ENCODE measurements at regions not wholly inside any gene's neighbourhood (a gene's known extent, or its start where the extent isn't known, plus 50 kb on each side); places are given as distances from the start of the nearest gene placed in this dataset.

DNA sequence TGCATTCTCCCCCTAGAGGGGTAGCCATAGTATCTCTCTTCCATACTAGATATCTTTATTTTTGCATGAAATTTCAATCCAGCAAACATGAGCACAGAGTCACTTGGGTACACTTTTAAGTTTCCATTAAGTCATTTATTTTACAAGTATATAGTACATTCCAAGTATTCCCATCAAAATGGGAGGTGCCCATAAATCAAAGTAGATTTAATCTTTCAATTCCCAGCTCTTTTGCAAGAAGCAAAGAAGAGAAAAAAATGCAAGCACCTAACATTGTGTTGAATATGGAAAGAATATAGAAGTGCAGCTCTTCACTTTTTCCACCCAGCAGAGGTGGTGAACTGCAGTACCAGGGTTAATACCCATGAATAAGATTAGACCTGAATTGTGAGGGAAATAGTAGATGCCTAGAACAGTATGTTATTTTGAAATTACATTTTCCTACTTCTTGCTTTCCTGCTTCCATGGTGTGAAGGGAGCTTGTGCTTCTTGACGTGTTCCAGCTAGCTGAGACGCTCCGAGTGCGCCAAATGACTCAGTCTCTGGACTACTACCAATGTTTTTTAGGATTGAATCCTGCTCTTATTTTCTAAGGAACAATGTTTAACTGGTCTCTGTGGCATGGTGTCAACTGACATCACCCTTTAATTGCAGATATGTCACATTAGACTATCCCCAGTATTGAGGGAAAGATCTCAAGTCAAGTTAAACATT, 151.1 kb upstream of the MAF start:
- no peak for ATAC-seq
- Mint-ChIP-seq H3K4me3 (no peak overlapping the region), H3K27me3 (ENCODE audit: low read depth in 2 of 2) (peaks cover 22 to 44% of the 10 kb centered on the region in 2 donors), H3K9me3 (peaks cover 0 to 4% of the 10 kb centered on the region in 2 donors), H3K27ac (no peak overlapping the region), H3K36me3 (no peaks in the 10 kb centered on the region), H3K4me1 (peaks cover 0 to 10% of the 10 kb centered on the region in 2 donors)
- no peak for DNase-seq
- Histone ChIP-seq H3K27me3 (ENCODE audit: control insufficient read depth, insufficient read depth, low read length) (no peaks in the 10 kb centered on the region), H3K36me3 (ENCODE audit: control insufficient read depth, insufficient read depth, low read length) (no peaks in the 10 kb centered on the region), H3K4me3 (ENCODE audit: low read length) (no peak overlapping the region), H3K27ac (ENCODE audit: low read length) (no peak overlapping the region), H3K4me1 (ENCODE audit: control insufficient read depth, insufficient read depth, low read length) (no peaks in the 10 kb centered on the region), H3K9me3 (ENCODE audit: control insufficient read depth, insufficient read depth, low read length) (no peaks in the 10 kb centered on the region)
- intact Hi-C loops (cut with micrococcal nuclease): no loop called here
- TF ChIP-seq CTCF (IDR thresholded peaks at IDR 0.05): no peak
- WGBS (ENCODE audit: insufficient coverage): 93% methylated on average over 4 of the region's 4 CpGs

DNA sequence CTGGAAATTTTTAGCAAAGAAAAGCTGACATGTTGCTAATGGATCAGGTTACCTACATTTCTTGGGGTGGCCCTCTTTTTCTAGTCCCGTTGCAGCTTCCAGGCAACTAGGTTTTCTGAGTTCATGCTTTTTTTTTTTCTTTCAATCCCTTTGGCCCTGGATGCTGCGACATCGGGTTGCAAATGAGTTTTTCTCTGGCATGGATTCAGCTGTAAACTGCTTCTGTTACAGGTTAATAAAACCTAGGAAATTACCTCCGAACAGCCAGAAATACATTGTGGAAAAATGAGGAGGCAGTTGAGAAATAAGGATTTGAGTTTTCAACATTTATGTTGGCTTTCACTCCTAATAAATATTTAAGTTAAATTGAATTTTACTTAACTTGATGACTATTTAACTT, 149.8 kb upstream of the MAF start:
- ATAC-seq (no peak), DNase-seq (no peak)
- Mint-ChIP-seq H3K9me3 (peaks cover 0 to 4% of the 10 kb centered on the region in 2 donors), H3K27me3 (ENCODE audit: low read depth in 2 of 2) (peaks cover 22 to 43% of the 10 kb centered on the region in 2 donors), H3K4me1 (peaks cover 0 to 9% of the 10 kb centered on the region in 2 donors), H3K36me3 (no peaks in the 10 kb centered on the region), H3K4me3 (no peak overlapping the region), H3K27ac (no peak overlapping the region)
- 91% methylated on average over 4 of the region's 4 CpGs for WGBS (ENCODE audit: insufficient coverage)
- no peak for TF ChIP-seq CTCF (IDR thresholded peaks at IDR 0.05)
- Histone ChIP-seq H3K27me3 (ENCODE audit: control insufficient read depth, insufficient read depth, low read length) (no peaks in the 10 kb centered on the region), H3K9me3 (ENCODE audit: control insufficient read depth, insufficient read depth, low read length) (no peaks in the 10 kb centered on the region), H3K27ac (ENCODE audit: low read length) (no peak overlapping the region), H3K4me3 (ENCODE audit: low read length) (no peak overlapping the region), H3K4me1 (ENCODE audit: control insufficient read depth, insufficient read depth, low read length) (no peaks in the 10 kb centered on the region), H3K36me3 (ENCODE audit: control insufficient read depth, insufficient read depth, low read length) (no peaks in the 10 kb centered on the region)
- intact Hi-C loops (cut with micrococcal nuclease): no loop called here

DNA sequence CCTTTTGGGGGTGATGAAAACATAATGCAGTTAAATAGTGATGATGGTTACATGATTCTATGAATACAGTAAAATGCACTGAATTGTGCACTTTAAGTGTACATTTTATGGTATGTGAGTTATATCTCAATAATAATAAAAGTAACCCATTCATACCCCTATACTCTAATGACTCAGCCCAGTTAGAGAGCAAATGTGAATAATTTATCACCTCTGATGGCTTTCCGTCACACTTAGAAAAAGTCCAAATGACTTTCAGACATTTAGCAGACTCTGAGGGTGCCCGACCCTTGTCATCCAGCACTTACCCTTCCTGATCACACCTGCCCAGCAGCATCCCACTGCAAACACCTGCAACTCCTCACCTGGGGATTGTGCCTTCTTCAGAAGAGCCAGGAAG, 148.1 kb upstream of the MAF start:
- Mint-ChIP-seq H3K27ac (no peak overlapping the region), H3K9me3 (peaks cover 0 to 4% of the 10 kb centered on the region in 2 donors), H3K4me1 (no peaks in the 10 kb centered on the region), H3K4me3 (no peak overlapping the region), H3K36me3 (no peaks in the 10 kb centered on the region), H3K27me3 (ENCODE audit: low read depth in 2 of 2) (peaks cover 18 to 29% of the 10 kb centered on the region in 2 donors)
- intact Hi-C loops (cut with micrococcal nuclease): no loop called here
- H3K9me3 ChIP-seq (ENCODE audit: control insufficient read depth, insufficient read depth, low read length): no peaks in the 10 kb centered on the region
- no peak for ATAC-seq
- no peaks in the 10 kb centered on the region for H3K4me1 ChIP-seq (ENCODE audit: control insufficient read depth, insufficient read depth, low read length)
- TF ChIP-seq CTCF (IDR thresholded peaks at IDR 0.05): no peak
- 82% methylated on average over 2 of the region's 2 CpGs for WGBS (ENCODE audit: insufficient coverage)
- H3K4me3 ChIP-seq (ENCODE audit: low read length): no peak overlapping the region
- H3K27me3 ChIP-seq (ENCODE audit: control insufficient read depth, insufficient read depth, low read length): no peaks in the 10 kb centered on the region
- no peak for DNase-seq
- H3K27ac ChIP-seq (ENCODE audit: low read length): no peak overlapping the region
- H3K36me3 ChIP-seq (ENCODE audit: control insufficient read depth, insufficient read depth, low read length): no peaks in the 10 kb centered on the region

DNA sequence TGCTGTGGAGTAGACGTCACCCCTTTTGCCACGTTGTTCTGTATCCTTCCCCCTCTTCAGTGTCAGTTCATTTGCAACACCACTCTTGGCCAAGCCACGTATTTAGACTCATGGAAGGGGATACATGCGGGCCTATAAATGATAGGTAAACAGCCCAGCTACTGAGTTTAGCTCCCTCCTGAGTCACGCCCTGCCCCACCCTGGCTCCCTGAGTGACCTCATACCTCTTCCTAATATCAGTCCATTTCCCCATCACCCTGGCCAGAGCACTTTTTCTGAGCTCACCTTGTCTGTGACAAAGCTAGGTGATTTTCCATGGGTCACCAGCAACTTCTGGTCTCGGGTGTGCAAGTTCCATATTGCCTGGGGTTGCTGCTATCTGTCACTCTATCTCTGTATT, 147.2 kb upstream of the MAF start:
- no peaks in the 10 kb centered on the region for H3K36me3 Mint-ChIP-seq
- Histone ChIP-seq H3K27ac (ENCODE audit: low read length) (no peak overlapping the region), H3K27me3 (ENCODE audit: control insufficient read depth, insufficient read depth, low read length) (no peaks in the 10 kb centered on the region), H3K36me3 (ENCODE audit: control insufficient read depth, insufficient read depth, low read length) (no peaks in the 10 kb centered on the region), H3K9me3 (ENCODE audit: control insufficient read depth, insufficient read depth, low read length) (no peaks in the 10 kb centered on the region), H3K4me1 (ENCODE audit: control insufficient read depth, insufficient read depth, low read length) (no peaks in the 10 kb centered on the region), H3K4me3 (ENCODE audit: low read length) (no peak overlapping the region)
- H3K4me3 Mint-ChIP-seq: no peak overlapping the region
- H3K27me3 Mint-ChIP-seq (ENCODE audit: low read depth in 2 of 2): peaks cover 16 to 23% of the 10 kb centered on the region in 2 donors
- DNase-seq (no peak), ATAC-seq (no peak)
- H3K9me3 Mint-ChIP-seq: peaks cover 0 to 4% of the 10 kb centered on the region in 2 donors
- H3K4me1 Mint-ChIP-seq: no peaks in the 10 kb centered on the region
- WGBS (ENCODE audit: insufficient coverage): 87% methylated on average over 6 of the region's 6 CpGs
- intact Hi-C loops (cut with micrococcal nuclease): no loop called here
- no peak overlapping the region for H3K27ac Mint-ChIP-seq
- no peak for TF ChIP-seq CTCF (IDR thresholded peaks at IDR 0.05)
